ENCODE measurements at regions not wholly inside any gene's neighbourhood (a gene's known extent, or its start where the extent isn't known, plus 50 kb on each side); places are given as distances from the start of the nearest gene placed in this dataset.

DNA sequence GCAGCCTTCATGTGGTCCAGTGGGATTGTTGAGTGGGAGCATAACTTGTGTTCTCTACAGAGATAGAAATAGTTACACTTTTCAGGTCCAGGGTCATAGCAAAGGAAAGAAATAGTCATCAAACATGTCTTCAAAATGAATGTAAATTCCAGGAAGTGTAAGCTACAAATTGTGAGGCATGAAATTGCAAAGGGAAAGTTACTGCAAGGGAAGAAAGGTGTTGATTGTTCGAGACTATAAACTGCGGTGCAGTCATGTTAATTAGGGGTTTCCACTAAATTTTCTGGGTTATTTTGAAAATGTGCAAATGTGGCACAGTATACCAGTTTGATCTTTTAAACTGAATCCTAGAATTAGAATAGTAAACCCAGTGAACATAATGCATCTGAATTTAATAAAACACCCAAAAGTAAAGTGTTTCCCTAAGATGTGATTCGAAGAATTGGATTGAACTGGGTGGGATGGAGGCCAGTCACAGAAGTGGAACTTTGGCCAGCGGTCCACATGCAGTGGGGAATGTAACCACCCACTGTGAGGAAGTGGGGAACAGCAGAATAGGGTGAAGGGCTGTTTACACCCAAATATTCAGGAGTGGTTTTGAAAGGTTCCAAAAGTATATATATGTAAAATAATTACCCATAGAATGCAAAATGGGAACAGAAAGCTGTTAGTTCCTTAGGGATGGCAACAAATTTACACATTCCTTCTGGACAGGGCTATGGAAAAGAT lies 126.5 kb upstream of the CCDC68 start:
- TF ChIP-seq, protein P1, sequence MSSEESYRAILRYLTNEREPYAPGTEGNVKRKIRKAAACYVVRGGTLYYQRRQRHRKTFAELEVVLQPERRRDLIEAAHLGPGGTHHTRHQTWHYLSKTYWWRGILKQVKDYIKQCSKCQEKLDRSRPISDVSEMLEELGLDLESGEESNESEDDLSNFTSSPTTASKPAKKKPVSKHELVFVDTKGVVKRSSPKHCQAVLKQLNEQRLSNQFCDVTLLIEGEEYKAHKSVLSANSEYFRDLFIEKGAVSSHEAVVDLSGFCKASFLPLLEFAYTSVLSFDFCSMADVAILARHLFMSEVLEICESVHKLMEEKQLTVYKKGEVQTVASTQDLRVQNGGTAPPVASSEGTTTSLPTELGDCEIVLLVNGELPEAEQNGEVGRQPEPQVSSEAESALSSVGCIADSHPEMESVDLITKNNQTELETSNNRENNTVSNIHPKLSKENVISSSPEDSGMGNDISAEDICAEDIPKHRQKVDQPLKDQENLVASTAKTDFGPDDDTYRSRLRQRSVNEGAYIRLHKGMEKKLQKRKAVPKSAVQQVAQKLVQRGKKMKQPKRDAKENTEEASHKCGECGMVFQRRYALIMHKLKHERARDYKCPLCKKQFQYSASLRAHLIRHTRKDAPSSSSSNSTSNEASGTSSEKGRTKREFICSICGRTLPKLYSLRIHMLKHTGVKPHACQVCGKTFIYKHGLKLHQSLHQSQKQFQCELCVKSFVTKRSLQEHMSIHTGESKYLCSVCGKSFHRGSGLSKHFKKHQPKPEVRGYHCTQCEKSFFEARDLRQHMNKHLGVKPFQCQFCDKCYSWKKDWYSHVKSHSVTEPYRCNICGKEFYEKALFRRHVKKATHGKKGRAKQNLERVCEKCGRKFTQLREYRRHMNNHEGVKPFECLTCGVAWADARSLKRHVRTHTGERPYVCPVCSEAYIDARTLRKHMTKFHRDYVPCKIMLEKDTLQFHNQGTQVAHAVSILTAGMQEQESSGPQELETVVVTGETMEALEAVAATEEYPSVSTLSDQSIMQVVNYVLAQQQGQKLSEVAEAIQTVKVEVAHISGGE (tag by site-specific recombination; conservative IDR thresholded peaks at IDR 0.05; ENCODE audit: low read depth), result no peak
- no peak for TF ChIP-seq OSR2 (tag by site-specific recombination; IDR thresholded peaks at IDR 0.05)
- TF ChIP-seq ZNF311 (tag by site-specific recombination; IDR thresholded peaks at IDR 0.05; ENCODE audit: borderline replicate concordance), result no peak
- no peak for TF ChIP-seq ZNF585B (tag by site-specific recombination; IDR thresholded peaks at IDR 0.05)
- TF ChIP-seq ZNF473 (tag by site-specific recombination; IDR thresholded peaks at IDR 0.05), result no peak
- TF ChIP-seq ZNF302 (tag by site-specific recombination; IDR thresholded peaks at IDR 0.05; ENCODE audit: low read depth), result no peak
- TF ChIP-seq ZNF768 (tag by site-specific recombination; IDR thresholded peaks at IDR 0.05), result no peak
- no peak for TF ChIP-seq ZNF391 (tag by site-specific recombination; IDR thresholded peaks at IDR 0.05; ENCODE audit: borderline replicate concordance, low read depth)
- TF ChIP-seq, protein P2, sequence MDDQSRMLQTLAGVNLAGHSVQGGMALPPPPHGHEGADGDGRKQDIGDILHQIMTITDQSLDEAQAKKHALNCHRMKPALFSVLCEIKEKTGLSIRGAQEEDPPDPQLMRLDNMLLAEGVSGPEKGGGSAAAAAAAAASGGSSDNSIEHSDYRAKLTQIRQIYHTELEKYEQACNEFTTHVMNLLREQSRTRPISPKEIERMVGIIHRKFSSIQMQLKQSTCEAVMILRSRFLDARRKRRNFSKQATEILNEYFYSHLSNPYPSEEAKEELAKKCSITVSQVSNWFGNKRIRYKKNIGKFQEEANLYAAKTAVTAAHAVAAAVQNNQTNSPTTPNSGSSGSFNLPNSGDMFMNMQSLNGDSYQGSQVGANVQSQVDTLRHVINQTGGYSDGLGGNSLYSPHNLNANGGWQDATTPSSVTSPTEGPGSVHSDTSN (CRISPR knock-in tag; IDR thresholded peaks at IDR 0.05), result no peak
- TF ChIP-seq GLI2 (tag by site-specific recombination; IDR thresholded peaks at IDR 0.05; ENCODE audit: borderline replicate concordance, low read depth), result no peak
- no peak for TF ChIP-seq ZNF416 (tag by site-specific recombination; IDR thresholded peaks at IDR 0.05)
- TF ChIP-seq ZNF335 (tag by site-specific recombination; conservative IDR thresholded peaks at IDR 0.05), result no peak
- TF ChIP-seq ZNF654 (tag by site-specific recombination; IDR thresholded peaks at IDR 0.05; ENCODE audit: low read depth), result no peak
- TF ChIP-seq, protein P3, sequence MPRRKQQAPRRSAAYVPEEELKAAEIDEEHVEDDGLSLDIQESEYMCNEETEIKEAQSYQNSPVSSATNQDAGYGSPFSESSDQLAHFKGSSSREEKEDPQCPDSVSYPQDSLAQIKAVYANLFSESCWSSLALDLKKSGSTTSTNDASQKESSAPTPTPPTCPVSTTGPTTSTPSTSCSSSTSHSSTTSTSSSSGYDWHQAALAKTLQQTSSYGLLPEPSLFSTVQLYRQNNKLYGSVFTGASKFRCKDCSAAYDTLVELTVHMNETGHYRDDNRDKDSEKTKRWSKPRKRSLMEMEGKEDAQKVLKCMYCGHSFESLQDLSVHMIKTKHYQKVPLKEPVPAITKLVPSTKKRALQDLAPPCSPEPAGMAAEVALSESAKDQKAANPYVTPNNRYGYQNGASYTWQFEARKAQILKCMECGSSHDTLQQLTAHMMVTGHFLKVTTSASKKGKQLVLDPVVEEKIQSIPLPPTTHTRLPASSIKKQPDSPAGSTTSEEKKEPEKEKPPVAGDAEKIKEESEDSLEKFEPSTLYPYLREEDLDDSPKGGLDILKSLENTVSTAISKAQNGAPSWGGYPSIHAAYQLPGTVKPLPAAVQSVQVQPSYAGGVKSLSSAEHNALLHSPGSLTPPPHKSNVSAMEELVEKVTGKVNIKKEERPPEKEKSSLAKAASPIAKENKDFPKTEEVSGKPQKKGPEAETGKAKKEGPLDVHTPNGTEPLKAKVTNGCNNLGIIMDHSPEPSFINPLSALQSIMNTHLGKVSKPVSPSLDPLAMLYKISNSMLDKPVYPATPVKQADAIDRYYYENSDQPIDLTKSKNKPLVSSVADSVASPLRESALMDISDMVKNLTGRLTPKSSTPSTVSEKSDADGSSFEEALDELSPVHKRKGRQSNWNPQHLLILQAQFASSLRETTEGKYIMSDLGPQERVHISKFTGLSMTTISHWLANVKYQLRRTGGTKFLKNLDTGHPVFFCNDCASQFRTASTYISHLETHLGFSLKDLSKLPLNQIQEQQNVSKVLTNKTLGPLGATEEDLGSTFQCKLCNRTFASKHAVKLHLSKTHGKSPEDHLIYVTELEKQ (tag by site-specific recombination; IDR thresholded peaks at IDR 0.05; ENCODE audit: borderline replicate concordance), result no peak
- TF ChIP-seq ZNF660 (tag by site-specific recombination; IDR thresholded peaks at IDR 0.05), result no peak
- no peak for TF ChIP-seq ZBTB8A (tag by site-specific recombination; IDR thresholded peaks at IDR 0.05)
- TF ChIP-seq ZNF830 (tag by site-specific recombination; IDR thresholded peaks at IDR 0.05; ENCODE audit: low read depth), result no peak
- no peak for TF ChIP-seq ZFHX2 (tag by site-specific recombination; conservative IDR thresholded peaks at IDR 0.05)
- ChIA-PET CTCF (no interaction called here), POLR2A (no interaction called here)

More for the DNA sequence above, 126.5 kb upstream of the CCDC68 start:
- no peaks in the 10 kb centered on the region for H3K36me3 ChIP-seq (ENCODE audit: control insufficient read depth in 2 of 2, insufficient read depth in 1 of 2, low read length in 2 of 2)
- H3K27ac ChIP-seq (ENCODE audit: extremely low read depth, low read depth, low read length), result no peak overlapping the region
- no peaks in the 10 kb centered on the region for H3K9me3 ChIP-seq (ENCODE audit: control insufficient read depth, insufficient read depth, low read depth, low read length)
- H3K4me3 ChIP-seq (ENCODE audit: low read depth, low read length), result no peak overlapping the region
- peaks cover 21% of the 10 kb centered on the region for H3K4me1 ChIP-seq (ENCODE audit: control insufficient read depth, insufficient read depth, low read length)

Measured in HEK293 (cell line).